ENCODE measurements at regions not wholly inside any gene's neighbourhood (a gene's known extent, or its start where the extent isn't known, plus 50 kb on each side); places are given as distances from the start of the nearest gene placed in this dataset.

DNA sequence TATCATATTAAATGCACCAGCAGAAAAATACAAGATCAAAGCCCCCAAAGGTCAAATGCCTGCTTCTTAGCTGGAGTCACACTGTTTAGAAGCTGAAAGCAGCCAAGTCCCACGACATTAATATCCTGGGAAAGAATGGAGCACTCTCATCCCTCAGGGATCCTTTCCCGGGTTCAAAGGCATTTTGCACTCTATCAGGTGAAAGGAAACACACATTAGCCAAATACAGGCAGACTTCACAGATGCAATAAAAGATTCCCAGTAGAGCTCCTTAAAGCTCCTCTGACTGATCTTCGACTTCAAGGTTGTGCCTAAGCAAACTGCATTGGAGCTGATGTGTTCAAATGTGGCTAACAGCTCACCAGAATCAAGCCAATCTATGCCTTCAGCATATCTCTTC, 158.4 kb downstream of the RNF152 start:
- no peak for TF ChIP-seq POLR2AphosphoS5 (IDR thresholded peaks at IDR 0.05)
- TF ChIP-seq, protein P1, sequence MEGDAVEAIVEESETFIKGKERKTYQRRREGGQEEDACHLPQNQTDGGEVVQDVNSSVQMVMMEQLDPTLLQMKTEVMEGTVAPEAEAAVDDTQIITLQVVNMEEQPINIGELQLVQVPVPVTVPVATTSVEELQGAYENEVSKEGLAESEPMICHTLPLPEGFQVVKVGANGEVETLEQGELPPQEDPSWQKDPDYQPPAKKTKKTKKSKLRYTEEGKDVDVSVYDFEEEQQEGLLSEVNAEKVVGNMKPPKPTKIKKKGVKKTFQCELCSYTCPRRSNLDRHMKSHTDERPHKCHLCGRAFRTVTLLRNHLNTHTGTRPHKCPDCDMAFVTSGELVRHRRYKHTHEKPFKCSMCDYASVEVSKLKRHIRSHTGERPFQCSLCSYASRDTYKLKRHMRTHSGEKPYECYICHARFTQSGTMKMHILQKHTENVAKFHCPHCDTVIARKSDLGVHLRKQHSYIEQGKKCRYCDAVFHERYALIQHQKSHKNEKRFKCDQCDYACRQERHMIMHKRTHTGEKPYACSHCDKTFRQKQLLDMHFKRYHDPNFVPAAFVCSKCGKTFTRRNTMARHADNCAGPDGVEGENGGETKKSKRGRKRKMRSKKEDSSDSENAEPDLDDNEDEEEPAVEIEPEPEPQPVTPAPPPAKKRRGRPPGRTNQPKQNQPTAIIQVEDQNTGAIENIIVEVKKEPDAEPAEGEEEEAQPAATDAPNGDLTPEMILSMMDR (IDR thresholded peaks at IDR 0.05) = no peak
